Amygdala (tissue), 56 donors: ENCODE measurements at regions not wholly inside any gene's neighbourhood (a gene's known extent, or its start where the extent isn't known, plus 50 kb on each side); places are given as distances from the start of the nearest gene placed in this dataset.
A peak's percentile ranks its signal among the peaks of the same experiment; 100 is the strongest.
"Not testable (repeated sequence)": the region's sequence is repeated elsewhere in the genome, so short reads cannot be mapped to it uniquely, and the experiment has no call there.

ENCODE experiments used
- DNase-seq, 56 donors: peaks; one replicate each; lab custom pipeline; 2025; lab: John Stamatoyannopoulos, UW

DNA sequence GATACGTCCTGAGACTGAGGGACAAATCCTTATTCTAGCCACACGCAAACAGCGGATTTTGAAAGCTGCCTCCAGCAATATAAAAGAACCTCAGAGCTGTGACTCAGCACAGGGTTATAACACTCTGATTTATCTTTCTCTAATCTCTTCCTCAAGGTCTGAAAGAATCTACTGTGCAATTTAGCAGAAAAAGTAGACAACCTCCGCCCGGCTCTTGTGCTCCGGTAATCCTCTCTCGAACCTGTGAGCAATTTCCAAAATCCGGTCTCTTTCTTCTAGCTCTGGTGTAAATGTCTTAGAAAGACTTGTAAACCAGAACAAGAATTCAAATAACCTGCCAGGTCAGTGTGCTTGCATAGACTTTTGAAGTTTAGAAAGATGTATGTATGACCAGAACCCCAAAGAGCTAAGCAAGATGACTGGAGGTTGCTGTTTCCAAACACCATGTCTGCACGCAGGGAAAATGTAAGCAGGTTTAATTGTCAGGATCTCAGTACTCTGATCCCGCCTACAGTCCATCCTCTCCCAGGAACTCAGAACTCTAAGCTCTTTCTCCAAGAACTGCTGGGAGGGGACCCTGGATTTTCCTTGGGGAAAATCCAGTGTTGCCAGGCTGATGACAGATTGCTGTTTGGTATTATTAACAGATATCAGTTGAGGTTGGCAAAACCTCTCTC is 338.1 kb downstream of the RFC3 start:
- peak in 2 of 56 donors; percentile 4 to 11 for DNase-seq

DNA sequence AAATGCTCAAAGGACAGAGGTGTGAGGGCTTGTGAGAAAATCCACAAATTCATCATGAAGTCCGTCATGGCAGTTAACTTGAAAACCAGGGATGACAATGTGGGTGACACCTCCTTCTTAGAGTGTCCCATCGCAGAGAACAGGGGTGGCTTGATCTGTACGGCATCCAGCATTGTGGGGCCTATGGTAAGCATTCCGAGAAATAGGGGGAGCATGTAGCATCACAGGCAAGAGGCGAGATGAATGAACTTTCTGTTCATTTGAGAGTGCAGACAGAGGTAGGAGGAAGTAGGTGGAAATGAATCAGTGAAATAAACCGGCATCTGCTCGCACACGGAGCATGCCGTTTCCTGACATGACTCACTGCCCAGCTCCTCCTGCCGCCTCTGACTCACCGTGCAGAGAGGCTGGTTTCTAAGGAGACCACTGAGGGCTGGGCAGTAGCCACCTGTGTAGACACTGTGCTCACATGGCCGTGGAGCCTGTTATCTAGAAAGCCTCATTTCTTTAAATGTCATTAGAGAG is 339.0 kb downstream of the RFC3 start:
- DNase-seq, result peak in 37 of 56 donors; percentile 4 to 69 (median 20)

GRCh38 chr13:34159946-34160345 is 342.0 kb downstream of the RFC3 start:
- DNase-seq, result no peak

- no peak for DNase-seq
Observed at GRCh38 chr13:34161931-34162543, 344.1 kb downstream of the RFC3 start.

GRCh38 chr13:34162544-34162933 is 344.6 kb downstream of the RFC3 start:
- no peak for DNase-seq

- no peak for DNase-seq
Observed at GRCh38 chr13:34164582-34164981, 346.6 kb downstream of the RFC3 start.

GRCh38 chr13:34165158-34165557 is 347.2 kb downstream of the RFC3 start:
- no peak for DNase-seq

DNA sequence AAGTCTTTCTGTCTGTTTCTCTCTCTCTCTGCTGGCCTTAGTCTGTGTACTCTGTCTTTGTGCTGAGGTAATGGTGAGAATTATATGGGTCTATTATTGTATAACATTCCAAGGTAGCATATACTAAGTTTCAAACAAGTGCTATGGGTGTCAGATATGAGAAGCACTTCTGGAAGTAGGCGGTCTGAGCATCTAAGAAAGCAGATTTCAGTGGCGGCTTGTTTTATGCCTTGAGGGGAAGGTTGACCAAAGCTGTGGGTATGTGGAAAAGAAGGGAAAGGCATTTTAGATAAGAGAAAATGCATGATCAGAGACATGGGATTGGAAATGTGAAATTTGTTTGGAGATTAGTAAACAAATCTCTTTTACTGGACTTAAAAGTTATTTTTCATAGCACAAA is 348.5 kb downstream of the RFC3 start:
- no peak for DNase-seq

GRCh38 chr13:34167347-34167746 is 349.4 kb downstream of the RFC3 start:
- no peak for DNase-seq

DNA sequence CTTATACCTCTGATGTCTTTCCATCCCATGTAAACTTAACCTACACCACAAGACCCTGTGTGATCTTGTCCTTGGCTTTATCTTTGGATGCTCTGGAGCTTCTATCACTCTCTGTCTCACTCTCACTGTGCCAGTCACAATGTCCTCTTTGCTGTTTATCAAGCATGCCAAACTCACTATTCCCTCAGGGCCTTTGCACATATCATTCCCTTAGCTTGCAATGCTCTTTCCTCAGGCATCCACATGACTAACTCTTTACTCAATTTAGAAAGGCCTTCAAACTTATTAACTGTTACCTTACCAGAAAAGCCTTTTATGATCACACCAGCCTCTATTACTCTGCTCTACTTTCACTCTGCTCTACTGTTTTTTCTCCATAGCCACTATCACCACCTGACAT is 354.1 kb downstream of the RFC3 start:
- no peak for DNase-seq

- no peak for DNase-seq
Observed at GRCh38 chr13:34174671-34175145, 356.8 kb downstream of the RFC3 start.

DNA sequence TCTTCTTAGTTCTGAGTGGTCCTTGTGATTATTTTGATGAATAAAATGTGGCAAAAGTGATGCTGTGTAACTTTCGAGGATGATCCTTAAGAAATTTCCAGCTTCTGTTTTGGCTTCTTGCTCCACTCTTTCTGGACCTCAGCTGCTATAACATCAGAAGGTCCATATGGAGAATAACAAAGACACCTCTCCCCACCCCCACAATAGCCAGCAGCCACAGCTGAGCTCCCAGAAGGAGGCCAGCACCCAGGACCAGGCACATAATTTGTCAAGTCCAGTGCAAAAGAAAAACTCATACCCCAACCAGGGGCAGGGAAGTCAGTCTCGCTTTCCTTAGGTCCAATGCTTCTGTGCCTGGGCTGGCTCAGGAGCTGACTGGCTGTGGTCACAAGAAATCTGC is 357.6 kb downstream of the RFC3 start:
- DNase-seq, result no peak

DNA sequence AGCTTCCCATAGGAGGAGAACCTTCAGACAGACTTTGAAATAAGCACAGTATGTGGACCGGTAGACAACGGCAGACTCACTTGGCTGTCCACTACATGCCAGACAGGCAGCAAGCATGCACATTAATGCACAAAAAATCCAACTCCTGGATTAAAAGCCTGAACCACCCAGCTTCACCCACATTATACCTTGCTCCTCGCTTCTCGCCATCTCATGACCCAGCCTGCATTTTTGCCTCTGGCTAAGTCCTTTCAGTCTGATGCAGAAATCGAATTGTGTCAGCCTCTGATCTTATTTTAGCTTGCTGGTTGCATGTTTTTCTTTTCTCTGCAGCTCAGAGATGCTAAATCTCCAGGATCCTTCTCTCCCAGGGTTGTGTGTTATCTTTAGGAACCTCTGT is 358.7 kb downstream of the RFC3 start:
- no peak for DNase-seq

- no peak for DNase-seq
Observed at GRCh38 chr13:34179481-34179880, 361.5 kb downstream of the RFC3 start.

- no peak for DNase-seq
Observed at GRCh38 chr13:34179927-34180326, 362.0 kb downstream of the RFC3 start.

- not testable (repeated sequence) for DNase-seq
Observed at GRCh38 chr13:34181256-34181655, 363.3 kb downstream of the RFC3 start.

DNA sequence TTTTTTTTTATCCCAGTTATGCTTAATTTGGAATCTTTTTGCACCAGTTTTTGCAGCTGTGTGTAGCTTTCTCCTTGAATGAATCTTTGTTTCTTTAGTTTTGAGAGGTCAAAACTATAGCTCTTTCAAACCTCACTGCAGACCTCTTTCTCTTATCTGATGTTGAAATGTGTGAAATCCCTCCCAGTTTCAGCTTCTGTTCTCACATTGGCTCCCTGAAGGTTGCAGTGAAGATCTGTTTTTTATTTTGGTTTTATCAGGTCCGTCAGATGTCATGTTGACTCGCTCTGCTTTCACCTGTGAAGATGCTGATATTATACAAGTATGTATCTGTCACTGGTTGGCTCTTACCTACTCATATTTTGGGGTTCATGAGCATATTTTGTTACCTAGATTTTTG is 372.0 kb downstream of the RFC3 start:
- no peak for DNase-seq

DNA sequence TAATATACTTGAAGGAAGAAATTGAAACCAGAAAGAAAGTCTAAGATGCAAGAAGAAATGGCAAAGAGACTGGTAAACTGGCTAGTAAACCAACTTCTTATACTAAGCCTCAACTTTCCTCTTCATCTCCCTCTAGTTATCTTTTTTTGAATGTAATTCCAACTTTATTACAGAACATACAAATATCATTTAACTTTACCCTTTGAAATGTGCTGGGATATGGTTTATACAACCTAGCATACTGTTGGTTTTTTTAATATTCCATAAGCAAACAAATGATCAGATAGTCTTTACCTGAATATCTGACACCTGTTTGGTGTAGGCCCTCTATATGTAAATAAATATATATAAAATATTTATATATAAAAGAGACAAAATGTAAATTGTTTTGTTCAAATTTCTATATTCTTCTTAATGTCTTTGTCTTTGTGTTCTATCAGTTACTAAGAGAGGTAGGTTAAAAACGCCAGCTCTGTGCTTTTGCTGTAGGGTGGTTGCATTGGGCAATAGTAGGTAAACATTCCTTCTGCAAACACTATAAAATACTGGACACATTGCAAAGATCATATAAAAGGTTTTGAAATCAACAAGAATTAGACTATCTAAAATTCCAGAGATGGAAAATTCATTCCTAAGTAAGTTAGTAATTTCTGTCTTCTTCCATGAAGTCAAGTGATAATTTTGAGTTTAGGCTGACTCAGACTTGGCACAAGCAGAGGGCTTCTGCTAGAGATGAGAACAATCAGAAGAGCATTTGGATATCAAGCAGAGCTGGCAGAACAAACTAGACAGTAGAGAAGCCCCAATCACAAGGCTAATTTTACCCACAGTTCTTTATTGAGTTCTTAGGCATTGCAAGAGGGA is 383.3 kb downstream of the RFC3 start:
- DNase-seq, result no peak

GRCh38 chr13:34207334-34207733 is 389.4 kb downstream of the RFC3 start:
- DNase-seq, result no peak

DNA sequence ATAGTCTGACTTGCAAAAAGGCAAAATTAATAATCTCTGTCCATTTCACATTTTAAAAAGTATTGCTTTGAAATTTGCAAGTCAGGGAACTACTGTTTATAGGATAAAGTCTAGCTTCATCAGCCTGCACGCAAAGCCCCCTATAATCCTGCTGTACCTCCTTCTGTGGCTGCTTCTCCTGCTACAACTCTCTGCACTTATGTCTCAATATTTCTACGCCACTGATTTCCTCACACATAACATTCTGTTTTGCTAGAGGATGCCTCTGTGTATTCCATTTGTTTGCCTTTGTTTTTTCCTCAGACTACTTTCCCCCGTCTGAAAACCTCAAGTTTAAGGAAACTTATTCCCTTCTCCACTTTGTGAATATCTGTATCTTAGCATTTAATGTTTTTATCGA is 389.9 kb downstream of the RFC3 start:
- no peak for DNase-seq

GRCh38 chr13:34208336-34208735 is 390.4 kb downstream of the RFC3 start:
- no peak for DNase-seq
